HEK293 (cell line): ENCODE measurements at regions not wholly inside any gene's neighbourhood (a gene's known extent, or its start where the extent isn't known, plus 50 kb on each side); places are given as distances from the start of the nearest gene placed in this dataset.

Experiments
- CTCF ChIA-PET: fragments of 350-600 bp; formaldehyde crosslinking; extraction: SDS; loops from one replicate; lab custom pipeline; 2021; ENCODE audit warnings: antibody characterized with exemption; lab: Yijun Ruan, JAX
- POLR2A ChIA-PET: fragments of 300-600 bp; formaldehyde crosslinking; extraction: SDS; loops from one replicate; lab custom pipeline; 2020; ENCODE audit warnings: antibody characterized with exemption, inconsistent platforms; lab: Yijun Ruan, JAX
- H3K27ac ChIP-seq: fragments of 200-500 bp; sonication (Bioruptor generic); 2 replicates; pipeline ENCODE4 v1.5.1; 2014; ENCODE audit warnings: low read depth, low read length, control low read depth, inconsistent platforms; ENCODE audit errors: extremely low read depth
- H3K36me3 ChIP-seq, 2 experiments: fragments of 200-500 bp in 1 of 2; sonication (Bioruptor generic) in 1 of 2; 1 replicate in 1 of 2; 2 replicates in 1 of 2; pipeline ENCODE4 v1.5.1; 2014 to 2017; ENCODE audit warnings: inconsistent platforms in 2 of 2, low read length in 2 of 2; ENCODE audit not compliant: control insufficient read depth in 2 of 2, insufficient read depth in 1 of 2
- H3K4me1 ChIP-seq: fragments of 200-500 bp; sonication (Bioruptor generic); 2 replicates; pipeline ENCODE4 v1.5.1; 2014; ENCODE audit warnings: mild to moderate bottlenecking, low read length, inconsistent platforms; ENCODE audit not compliant: control insufficient read depth, insufficient read depth
- H3K4me3 ChIP-seq: 2 replicates; pipeline ENCODE4 v1.5.1; 2011; ENCODE audit warnings: low read depth, mild to moderate bottlenecking, control low read depth, low read length, moderate library complexity
- H3K9me3 ChIP-seq: fragments of 200-500 bp; sonication (Bioruptor generic); 2 replicates; pipeline ENCODE4 v1.5.1; 2014; ENCODE audit warnings: low read depth, low read length, inconsistent platforms; ENCODE audit not compliant: control insufficient read depth, insufficient read depth
- BCL6B ChIP-seq: fragments of 450-650 bp; formaldehyde crosslinking; IDR thresholded peaks from 2 replicates; pipeline ENCODE4 v1.5.1; 2017; ENCODE audit warnings: missing biosample characterization, missing genetic modification characterization
- IKZF3 ChIP-seq: fragments of 450-650 bp; IDR thresholded peaks from 2 replicates; pipeline ENCODE4 v1.5.0; 2018; ENCODE audit warnings: missing biosample characterization, mild to moderate bottlenecking, missing genetic modification characterization, moderate library complexity
- PATZ1 ChIP-seq: fragments of 450-650 bp; formaldehyde crosslinking; IDR thresholded peaks from 2 replicates; pipeline ENCODE4 v1.5.1; 2016; ENCODE audit warnings: missing biosample characterization, missing genetic modification characterization
- PBX3 ChIP-seq: sonication (generic); formaldehyde crosslinking; IDR thresholded peaks from 2 replicates; pipeline ENCODE4 v1.8.1; 2022; ENCODE audit warnings: mild to moderate bottlenecking, moderate library complexity, missing genetic modification reagents
- REST ChIP-seq: fragments of 450-650 bp; formaldehyde crosslinking; IDR thresholded peaks from 2 replicates; pipeline ENCODE4 v1.5.1; 2016; ENCODE audit warnings: missing biosample characterization, missing genetic modification characterization
- ZBTB17 ChIP-seq: fragments of 450-650 bp; formaldehyde crosslinking; IDR thresholded peaks from 2 replicates; pipeline ENCODE4 v1.5.1; 2016; ENCODE audit warnings: missing biosample characterization, missing genetic modification characterization
- ZBTB44 ChIP-seq: fragments of 450-650 bp; IDR thresholded peaks from 2 replicates; pipeline ENCODE4 v1.5.1; 2018; ENCODE audit warnings: missing biosample characterization, mild to moderate bottlenecking, missing genetic modification characterization
- ZEB2 ChIP-seq: fragments of 450-650 bp; formaldehyde crosslinking; IDR thresholded peaks from 2 replicates; pipeline ENCODE4 v1.5.1; 2016; ENCODE audit warnings: missing biosample characterization, missing genetic modification characterization
- ZFP41 ChIP-seq: fragments of 450-650 bp; formaldehyde crosslinking; IDR thresholded peaks from 2 replicates; pipeline ENCODE4 v1.5.1; 2016; ENCODE audit warnings: missing biosample characterization, missing genetic modification characterization, borderline replicate concordance
- ZNF121 ChIP-seq: fragments of 450-650 bp; formaldehyde crosslinking; IDR thresholded peaks from 2 replicates; pipeline ENCODE4 v1.5.1; 2016; ENCODE audit warnings: missing biosample characterization, missing genetic modification characterization
- ZNF175 ChIP-seq: fragments of 450-650 bp; formaldehyde crosslinking; IDR thresholded peaks from 2 replicates; pipeline ENCODE4 v1.5.1; 2016; ENCODE audit warnings: missing biosample characterization, missing genetic modification characterization
- ZNF221 ChIP-seq: fragments of 450-650 bp; formaldehyde crosslinking; IDR thresholded peaks from 2 replicates; pipeline ENCODE4 v1.5.1; 2017; ENCODE audit warnings: missing biosample characterization, missing genetic modification characterization, borderline replicate concordance
- ZNF341 ChIP-seq: fragments of 450-650 bp; formaldehyde crosslinking; IDR thresholded peaks from 2 replicates; pipeline ENCODE4; 2016; ENCODE audit warnings: low read depth, missing biosample characterization, missing genetic modification characterization
- ZNF37A ChIP-seq: fragments of 450-650 bp; IDR thresholded peaks from 2 replicates; pipeline ENCODE4 v1.5.1; 2018; ENCODE audit warnings: missing biosample characterization, missing genetic modification characterization
- ZNF391 ChIP-seq: fragments of 450-650 bp; formaldehyde crosslinking; IDR thresholded peaks from 2 replicates; pipeline ENCODE4 v1.5.1; 2016; ENCODE audit warnings: low read depth, missing biosample characterization, missing genetic modification characterization, borderline replicate concordance
- ZNF423 ChIP-seq: fragments of 450-650 bp; formaldehyde crosslinking; IDR thresholded peaks from 2 replicates; pipeline ENCODE4 v1.5.1; 2016; ENCODE audit warnings: missing biosample characterization, missing genetic modification characterization
- ZNF530 ChIP-seq: fragments of 450-650 bp; formaldehyde crosslinking; IDR thresholded peaks from 2 replicates; pipeline ENCODE4 v1.5.1; 2016; ENCODE audit warnings: low read depth, missing biosample characterization, missing genetic modification characterization
- ZNF660 ChIP-seq: fragments of 450-650 bp; IDR thresholded peaks from 2 replicates; pipeline ENCODE4 v1.5.1; 2018; ENCODE audit warnings: missing biosample characterization, mild to moderate bottlenecking, missing genetic modification characterization
- ZNF701 ChIP-seq: fragments of 450-650 bp; formaldehyde crosslinking; IDR thresholded peaks from 2 replicates; pipeline ENCODE4 v1.5.1; 2016; ENCODE audit warnings: missing biosample characterization, missing genetic modification characterization
- ZNF768 ChIP-seq: fragments of 450-650 bp; formaldehyde crosslinking; IDR thresholded peaks from 2 replicates; pipeline ENCODE4 v1.5.1; 2018; ENCODE audit warnings: missing biosample characterization, mild to moderate bottlenecking, missing genetic modification characterization
- ZSCAN5A ChIP-seq: fragments of 450-650 bp; formaldehyde crosslinking; IDR thresholded peaks from 2 replicates; pipeline ENCODE4 v1.5.1; 2016; ENCODE audit warnings: missing biosample characterization, missing genetic modification characterization

- Histone ChIP-seq H3K4me3 (no peak overlapping the region), H3K9me3 (no peaks in the 10 kb centered on the region), H3K36me3 (no peaks in the 10 kb centered on the region), H3K4me1 (no peaks in the 10 kb centered on the region), H3K27ac (no peak overlapping the region)
- ChIA-PET CTCF (interaction anchor here (0.6 kb wide), 1 partner anchor 12 kb away, joined by 3 read pairs; no protein-coding TSS in a partner anchor), POLR2A (no interaction called here)
- TF ChIP-seq ZEB2 (tag by site-specific recombination) (no peak), ZBTB44 (tag by site-specific recombination) (no peak), REST (tag by site-specific recombination) (no peak), ZNF530 (no peak), IKZF3 (no peak), ZNF423 (tag by site-specific recombination) (no peak), PBX3 (CRISPR knock-in tag) (no peak), ZNF701 (no peak), ZSCAN5A (no peak), ZNF768 (tag by site-specific recombination) (no peak), ZNF175 (tag by site-specific recombination) (no peak), ZNF391 (tag by site-specific recombination) (no peak)
These were observed 323.8 kb upstream of the AZI2 start for GRCh38 chr3:28672406-28672805.

GRCh38 chr3:28673446-28673845, 324.8 kb upstream of the AZI2 start:
- no peaks in the 10 kb centered on the region for H3K36me3 ChIP-seq
- H3K4me1 ChIP-seq, result no peaks in the 10 kb centered on the region
- ChIA-PET CTCF (no interaction called here), POLR2A (no interaction called here)
- no peaks in the 10 kb centered on the region for H3K9me3 ChIP-seq
- no peak overlapping the region for H3K4me3 ChIP-seq
- no peak overlapping the region for H3K27ac ChIP-seq
- TF ChIP-seq ZNF341 (no peak), PATZ1 (tag by site-specific recombination) (no peak), ZFP41 (tag by site-specific recombination) (no peak), ZNF660 (tag by site-specific recombination) (no peak), BCL6B (tag by site-specific recombination) (no peak), ZNF37A (tag by site-specific recombination) (no peak), ZNF221 (no peak), ZBTB17 (tag by site-specific recombination) (no peak), ZNF121 (tag by site-specific recombination) (no peak)
